Mesenchymal stem cell (in vitro differentiated cells and primary cell): ENCODE measurements at regions not wholly inside any gene's neighbourhood (a gene's known extent, or its start where the extent isn't known, plus 50 kb on each side); places are given as distances from the start of the nearest gene placed in this dataset.

Experiments
- DNase-seq: peaks from one replicate; pipeline ENCODE4 v3.0.0-alpha.2; 2013
- H2AFZ ChIP-seq: one replicate; pipeline ENCODE4 v1.6.1; 2013; ENCODE audit warnings: low read depth, mild to moderate bottlenecking, control low read depth, inconsistent platforms, low read length, moderate library complexity
- H2AK5ac ChIP-seq: 2 replicates; pipeline ENCODE4 v1.6.1; 2013; ENCODE audit warnings: low read length, moderate library complexity, mild to moderate bottlenecking, inconsistent platforms; ENCODE audit not compliant: severe bottlenecking
- H2BK120ac ChIP-seq: one replicate; pipeline ENCODE4 v1.6.1; 2013; ENCODE audit warnings: low read depth, mild to moderate bottlenecking, inconsistent platforms, low read length, moderate library complexity
- H2BK12ac ChIP-seq, 2 experiments: one replicate each; pipeline ENCODE4 v1.6.1; 2013; ENCODE audit warnings: inconsistent platforms in 2 of 2, low read length in 2 of 2, mild to moderate bottlenecking in 2 of 2, moderate library complexity in 2 of 2, control low read depth in 1 of 2
- H2BK15ac ChIP-seq: one replicate; pipeline ENCODE4 v1.6.1; 2013; ENCODE audit warnings: mild to moderate bottlenecking, low read depth, inconsistent platforms; ENCODE audit not compliant: poor library complexity, severe bottlenecking
- H2BK5ac ChIP-seq: 2 replicates; pipeline ENCODE4 v1.6.1; 2013; ENCODE audit warnings: low read depth, mild to moderate bottlenecking, low read length, control low read depth, inconsistent platforms; ENCODE audit not compliant: poor library complexity, severe bottlenecking
- H3K14ac ChIP-seq, 2 experiments: one replicate each; pipeline ENCODE4 v1.6.1; 2013; ENCODE audit warnings: inconsistent platforms in 2 of 2, low read length in 2 of 2, control low read depth in 1 of 2, mild to moderate bottlenecking in 1 of 2, moderate library complexity in 1 of 2
- H3K18ac ChIP-seq, 2 experiments: one replicate each; pipeline ENCODE4 v1.6.1; 2013; ENCODE audit warnings: inconsistent platforms in 2 of 2, low read length in 2 of 2, control low read depth in 1 of 2, low read depth in 1 of 2, mild to moderate bottlenecking in 1 of 2
- H3K23ac ChIP-seq, 2 experiments: one replicate each; pipeline ENCODE4 v1.6.1; 2013; ENCODE audit warnings: inconsistent platforms in 2 of 2, low read length in 2 of 2, mild to moderate bottlenecking in 2 of 2, moderate library complexity in 2 of 2, control low read depth in 1 of 2
- H3K27ac ChIP-seq: 2 replicates; pipeline ENCODE4 v1.5.1; 2013; ENCODE audit warnings: mild to moderate bottlenecking, moderate library complexity, low read length, control low read depth, inconsistent platforms; ENCODE audit not compliant: poor library complexity, severe bottlenecking
- H3K27me3 ChIP-seq, 2 experiments: 2 replicates each; pipeline versions ENCODE4 v1.6.1 to v1.7.0; 2013; ENCODE audit warnings: low read length in 2 of 2, mild to moderate bottlenecking in 2 of 2, moderate library complexity in 2 of 2, control low read depth in 1 of 2, inconsistent platforms in 1 of 2; ENCODE audit not compliant: control insufficient read depth in 1 of 2, insufficient read depth in 1 of 2
- H3K36me3 ChIP-seq, 2 experiments: 2 replicates each; pipeline versions ENCODE4 v1.6.1 to v1.7.0; 2013; ENCODE audit warnings: low read length in 2 of 2, control low read depth in 1 of 2, inconsistent platforms in 1 of 2, low read depth in 1 of 2, mild to moderate bottlenecking in 1 of 2; ENCODE audit not compliant: insufficient read depth in 2 of 2, control insufficient read depth in 1 of 2
- H3K4ac ChIP-seq, 2 experiments: one replicate each; pipeline ENCODE4 v1.6.1; 2013; ENCODE audit warnings: inconsistent platforms in 2 of 2, low read length in 2 of 2, mild to moderate bottlenecking in 2 of 2, moderate library complexity in 2 of 2, control low read depth in 1 of 2, low read depth in 1 of 2
- H3K4me1 ChIP-seq: 2 replicates; pipeline ENCODE4 v1.6.1; 2013; ENCODE audit warnings: low read depth, low read length, control low read depth; ENCODE audit not compliant: control insufficient read depth, insufficient read depth
- H3K4me2 ChIP-seq: 2 replicates; pipeline ENCODE4 v1.6.1; 2013; ENCODE audit warnings: low read length, mild to moderate bottlenecking, inconsistent platforms; ENCODE audit not compliant: poor library complexity, severe bottlenecking
- H3K4me3 ChIP-seq, 2 experiments: 2 replicates each; pipeline versions ENCODE4 v1.5.1 to v1.7.0; 2013; ENCODE audit warnings: low read length in 2 of 2, mild to moderate bottlenecking in 2 of 2, control low read depth in 1 of 2, low read depth in 1 of 2; ENCODE audit not compliant: insufficient read depth in 1 of 2
- H3K79me1 ChIP-seq: replicated peaks from 2 replicates; pipeline ENCODE4 v1.6.1; 2013; ENCODE audit warnings: mild to moderate bottlenecking, control low read depth, low read length, inconsistent platforms; ENCODE audit not compliant: poor library complexity, severe bottlenecking
- H3K9ac ChIP-seq: 2 replicates; pipeline ENCODE4 v1.7.0; 2013; ENCODE audit warnings: mild to moderate bottlenecking, low read length, moderate library complexity
- H3K9me3 ChIP-seq: 2 replicates; pipeline ENCODE4 v1.7.0; 2013; ENCODE audit warnings: mild to moderate bottlenecking, low read length; ENCODE audit not compliant: control insufficient read depth
- H4K8ac ChIP-seq: one replicate; pipeline ENCODE4 v1.6.1; 2013; ENCODE audit warnings: inconsistent platforms, mild to moderate bottlenecking, low read length, moderate library complexity
- H4K91ac ChIP-seq: one replicate; pipeline ENCODE4 v1.6.1; 2013; ENCODE audit warnings: mild to moderate bottlenecking, low read length, inconsistent platforms
- WGBS: methylation state at CpG from one replicate; pipeline ENCODE4 v1.1.7; 2013; ENCODE audit warnings: mixed read lengths; 5-methylcytosine and 5-hydroxymethylcytosine counted together

DNA sequence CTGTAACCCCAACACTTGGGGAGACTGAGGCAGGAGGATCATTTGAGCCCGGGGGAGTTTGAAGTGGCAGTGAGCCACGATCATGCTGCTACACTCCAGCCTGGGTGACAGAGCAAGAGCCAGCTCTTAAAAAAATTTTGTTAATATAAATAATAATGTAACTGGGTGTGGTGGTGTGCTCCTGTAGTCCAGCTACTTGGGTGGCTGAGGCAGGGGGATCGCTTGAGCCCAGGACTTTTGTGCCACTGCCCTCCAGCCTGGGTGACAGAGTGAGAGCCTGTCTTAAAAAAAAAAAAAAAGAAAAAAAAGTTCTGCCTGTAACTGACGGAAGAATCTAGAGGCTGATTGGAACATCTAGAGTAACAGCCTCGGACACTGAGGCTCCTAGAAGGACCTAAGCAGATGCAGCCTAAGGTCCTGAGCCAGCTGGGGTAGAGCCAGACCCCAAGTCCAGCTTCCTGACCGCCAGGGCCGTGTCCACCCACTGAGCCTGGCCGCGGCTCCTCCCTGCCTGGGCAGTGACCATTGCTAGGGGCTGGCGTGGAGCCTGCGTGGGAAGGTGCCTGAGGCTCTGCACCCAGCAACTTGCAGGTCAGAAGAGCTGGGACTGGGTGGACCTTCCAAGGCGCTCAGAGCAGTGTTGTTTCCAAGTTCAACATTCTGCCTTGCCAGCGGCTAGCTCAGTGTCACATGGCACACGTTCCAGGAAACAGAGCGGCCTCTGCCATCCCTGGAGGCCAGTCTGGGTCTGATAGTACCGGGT is 209.4 kb upstream of the CIBAR2 start:
- Histone ChIP-seq H2BK5ac (no peak overlapping the region), H3K4me2 (no peak overlapping the region), H3K4me1 (peaks cover 14% of the 10 kb centered on the region), H3K9ac (peak overlapping the region; percentile 70), H2BK12ac (peak overlapping the region in 1 of 2 experiments; percentile 95), H3K4me3 (peak overlapping the region in 1 of 2 experiments; percentile 27), H3K27me3 (no peaks in the 10 kb centered on the region), H4K8ac (peak overlapping the region; percentile 86), H3K9me3 (no peaks in the 10 kb centered on the region), H2AFZ (no peak overlapping the region), H3K27ac (no peak overlapping the region), H2BK120ac (peak overlapping the region; percentile 3), H3K14ac (peak overlapping the region in 1 of 2 experiments; percentile 83), H2AK5ac (no peak overlapping the region), H3K18ac (peak overlapping the region; percentile 65 to 94), H3K23ac (no peak overlapping the region), H3K36me3 (no peaks in the 10 kb centered on the region), H2BK15ac (peak overlapping the region; percentile 0), H3K4ac (peak overlapping the region; percentile 57 to 97), H4K91ac (peak overlapping the region; percentile 80), H3K79me1 (peaks cover 12% of the 10 kb centered on the region)
- peak; percentile 78 for DNase-seq
- WGBS = 67% methylated on average over 16 of the region's 16 CpGs

DNA sequence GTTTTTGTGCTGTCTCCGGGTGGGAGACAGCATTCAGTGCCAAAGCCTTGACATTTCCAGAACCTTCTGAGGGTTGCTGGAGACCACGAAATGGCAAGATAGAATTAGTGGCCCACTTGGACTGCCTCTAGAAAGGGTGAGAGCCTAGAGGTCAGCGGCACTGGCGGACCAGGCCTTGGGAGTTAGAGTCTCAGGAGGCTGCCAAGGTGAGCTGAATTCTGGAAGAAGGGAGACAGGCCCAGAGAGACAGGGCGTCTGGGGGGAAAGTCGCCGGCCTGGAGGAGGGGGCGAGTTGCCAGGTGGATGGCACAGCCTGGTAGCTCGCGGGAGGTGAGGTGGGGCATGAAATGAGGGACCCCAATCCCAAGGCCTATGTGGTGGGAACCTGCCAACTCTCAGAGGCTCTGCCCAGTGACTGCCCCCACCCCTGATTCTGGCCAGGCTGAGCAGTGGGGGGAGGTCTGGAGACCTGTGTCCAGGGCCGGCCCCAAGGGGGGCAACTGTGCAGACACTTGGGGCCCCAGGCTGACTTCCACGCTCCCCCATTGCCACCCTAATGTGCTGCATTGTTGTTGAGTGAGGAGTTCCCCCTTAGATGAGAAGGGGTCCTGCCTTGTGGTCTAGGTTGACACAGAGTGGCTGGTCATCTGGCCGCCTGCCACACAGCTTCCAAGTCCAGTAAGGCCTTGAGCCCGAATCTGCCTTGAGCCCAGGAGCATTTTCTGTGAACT is 211.1 kb upstream of the CIBAR2 start:
- H3K9me3 ChIP-seq = no peaks in the 10 kb centered on the region
- H3K4me2 ChIP-seq = no peak overlapping the region
- peak overlapping the region; percentile 70 for H4K91ac ChIP-seq
- 93% methylated on average over 14 of the region's 14 CpGs for WGBS
- peak overlapping the region; percentile 89 for H2BK15ac ChIP-seq
- H2AK5ac ChIP-seq = no peak overlapping the region
- H2BK12ac ChIP-seq = peak overlapping the region; percentile 81 to 98
- peak overlapping the region; percentile 76 to 87 for H3K18ac ChIP-seq
- H2BK120ac ChIP-seq = peak overlapping the region; percentile 69
- H2AFZ ChIP-seq = no peak overlapping the region
- H3K27ac ChIP-seq = no peak overlapping the region
- H3K14ac ChIP-seq = peak overlapping the region in 1 of 2 experiments; percentile 44
- H3K36me3 ChIP-seq = no peaks in the 10 kb centered on the region
- no peak overlapping the region for H3K23ac ChIP-seq
- no peak overlapping the region for H3K4me3 ChIP-seq
- H3K79me1 ChIP-seq = peaks cover 19% of the 10 kb centered on the region
- no peak for DNase-seq
- H4K8ac ChIP-seq = peak overlapping the region; percentile 31
- H3K27me3 ChIP-seq = no peaks in the 10 kb centered on the region
- H3K4me1 ChIP-seq = peaks cover 18% of the 10 kb centered on the region
- H3K9ac ChIP-seq = peak overlapping the region; percentile 20
- no peak overlapping the region for H2BK5ac ChIP-seq
- H3K4ac ChIP-seq = peak overlapping the region; percentile 66 to 80

- no peaks in the 10 kb centered on the region for H3K36me3 ChIP-seq
- no peak overlapping the region for H3K4me2 ChIP-seq
- no peak overlapping the region for H3K14ac ChIP-seq
Observed at GRCh38 chr16:85323961-85324253, 211.6 kb upstream of the CIBAR2 start.

GRCh38 chr16:85324488-85324887 is 212.2 kb upstream of the CIBAR2 start:
- WGBS = 35% methylated on average over 10 of the region's 13 CpGs
- H3K4me1 ChIP-seq = peaks cover 29% of the 10 kb centered on the region
- H4K91ac ChIP-seq = no peak overlapping the region
- no peak overlapping the region for H4K8ac ChIP-seq
- no peak overlapping the region for H2BK15ac ChIP-seq
- no peak overlapping the region for H3K18ac ChIP-seq
- H3K23ac ChIP-seq = peak overlapping the region in 1 of 2 experiments; percentile 65
- H3K14ac ChIP-seq = no peak overlapping the region
- H3K27ac ChIP-seq = no peak overlapping the region
- no peak overlapping the region for H2BK5ac ChIP-seq
- no peak overlapping the region for H3K4me2 ChIP-seq
- no peak overlapping the region for H3K9ac ChIP-seq
- peaks cover 12% of the 10 kb centered on the region for H3K79me1 ChIP-seq
- no peaks in the 10 kb centered on the region for H3K9me3 ChIP-seq
- H3K36me3 ChIP-seq = no peaks in the 10 kb centered on the region
- H3K27me3 ChIP-seq = no peaks in the 10 kb centered on the region
- H3K4ac ChIP-seq = no peak overlapping the region
- no peak overlapping the region for H3K4me3 ChIP-seq
- no peak overlapping the region for H2AFZ ChIP-seq
- peak overlapping the region in 1 of 2 experiments; percentile 51 for H2BK12ac ChIP-seq
- H2AK5ac ChIP-seq = no peak overlapping the region
- no peak overlapping the region for H2BK120ac ChIP-seq
- DNase-seq = peak; percentile 89

More at GRCh38 chr16:85323961-85324253, 211.6 kb upstream of the CIBAR2 start:
- no peak overlapping the region for H2BK120ac ChIP-seq
- no peak overlapping the region for H3K27ac ChIP-seq
- H4K91ac ChIP-seq = peak overlapping the region; percentile 70
- no peaks in the 10 kb centered on the region for H3K27me3 ChIP-seq
- no peak for DNase-seq
- peaks cover 17% of the 10 kb centered on the region for H3K79me1 ChIP-seq
- H2AK5ac ChIP-seq = no peak overlapping the region
- H4K8ac ChIP-seq = no peak overlapping the region
- peak overlapping the region in 1 of 2 experiments; percentile 13 for H3K18ac ChIP-seq
- H3K4me1 ChIP-seq = peaks cover 23% of the 10 kb centered on the region
- WGBS = 98% methylated on average over 10 of the region's 10 CpGs
- H3K9me3 ChIP-seq = no peaks in the 10 kb centered on the region
- H2BK5ac ChIP-seq = no peak overlapping the region
- H2BK12ac ChIP-seq = peak overlapping the region in 1 of 2 experiments; percentile 98
- H3K4ac ChIP-seq = peak overlapping the region; percentile 11 to 66
- no peak overlapping the region for H3K23ac ChIP-seq
- no peak overlapping the region for H3K9ac ChIP-seq
- H2AFZ ChIP-seq = no peak overlapping the region
- H3K4me3 ChIP-seq = no peak overlapping the region
- no peak overlapping the region for H2BK15ac ChIP-seq
